Neuronal stem cell (in vitro differentiated cells): ENCODE measurements at regions not wholly inside any gene's neighbourhood (a gene's known extent, or its start where the extent isn't known, plus 50 kb on each side); places are given as distances from the start of the nearest gene placed in this dataset.

ENCODE experiments used
- DNase-seq: peaks from one replicate; pipeline ENCODE4 v3.0.0-alpha.2; 2013; ENCODE audit warnings: low spot score
- H2AFZ ChIP-seq: one replicate; pipeline ENCODE4 v1.6.1; 2013; ENCODE audit warnings: mild to moderate bottlenecking, low read length, inconsistent platforms
- H2AK5ac ChIP-seq: 2 replicates; pipeline ENCODE4 v1.6.1; 2013; ENCODE audit warnings: low read depth, mild to moderate bottlenecking, inconsistent platforms, low read length, moderate library complexity, mixed read lengths
- H2BK120ac ChIP-seq: 2 replicates; pipeline ENCODE4 v1.6.1; 2013; ENCODE audit warnings: low read depth, mild to moderate bottlenecking, inconsistent platforms, low read length, moderate library complexity, mixed read lengths
- H2BK12ac ChIP-seq: one replicate; pipeline ENCODE4 v1.6.1; 2013; ENCODE audit warnings: low read length, inconsistent platforms
- H2BK15ac ChIP-seq: 2 replicates; pipeline ENCODE4 v1.6.1; 2013; ENCODE audit warnings: mild to moderate bottlenecking, low read length, inconsistent platforms, mixed read lengths
- H2BK5ac ChIP-seq: one replicate; pipeline ENCODE4 v1.6.1; 2013; ENCODE audit warnings: inconsistent platforms, mild to moderate bottlenecking, low read length, moderate library complexity
- H3K14ac ChIP-seq: one replicate; pipeline ENCODE4 v1.6.1; 2013; ENCODE audit warnings: low read length, inconsistent platforms
- H3K18ac ChIP-seq: 2 replicates; pipeline ENCODE4 v1.6.1; 2013; ENCODE audit warnings: low read length, inconsistent platforms
- H3K23ac ChIP-seq: 2 replicates; pipeline ENCODE4 v1.6.1; 2013; ENCODE audit warnings: low read depth, mild to moderate bottlenecking, mixed read lengths, low read length, inconsistent platforms; ENCODE audit not compliant: poor library complexity
- H3K27ac ChIP-seq: replicated peaks from 3 replicates; pipeline ENCODE4 v1.5.1; 2013; ENCODE audit warnings: low read length, inconsistent platforms
- H3K27me3 ChIP-seq, 3 experiments: 2 replicates each; pipeline ENCODE4 v1.6.1; 2013; ENCODE audit warnings: low read length in 3 of 3, mild to moderate bottlenecking in 2 of 3, inconsistent platforms in 1 of 3, low read depth in 1 of 3, mixed read lengths in 1 of 3, moderate library complexity in 1 of 3; ENCODE audit not compliant: control insufficient read depth in 3 of 3, insufficient read depth in 3 of 3
- H3K36me3 ChIP-seq, 2 donors: replicated peaks in 1 of 2; 2 replicates each; pipeline ENCODE4 v1.6.1; 2013; ENCODE audit warnings: low read length in 2 of 2; ENCODE audit not compliant: control insufficient read depth in 2 of 2, insufficient read depth in 2 of 2
- H3K4ac ChIP-seq: 2 replicates; pipeline ENCODE4 v1.6.1; 2013; ENCODE audit warnings: inconsistent platforms, mild to moderate bottlenecking, low read length, moderate library complexity
- H3K4me1 ChIP-seq, 2 donors: 1 replicate in 1 of 2; 2 replicates in 1 of 2; pipeline ENCODE4 v1.6.1; 2013; ENCODE audit warnings: low read length in 2 of 2, low read depth in 1 of 2; ENCODE audit not compliant: control insufficient read depth in 2 of 2, insufficient read depth in 1 of 2
- H3K4me2 ChIP-seq: one replicate; pipeline ENCODE4 v1.6.1; 2013; ENCODE audit warnings: mild to moderate bottlenecking, low read length, inconsistent platforms; ENCODE audit not compliant: insufficient read depth, poor library complexity, severe bottlenecking
- H3K4me3 ChIP-seq, 2 donors: 2 replicates each; pipeline ENCODE4 v1.5.1; 2013; ENCODE audit warnings: low read length in 2 of 2, mild to moderate bottlenecking in 2 of 2, inconsistent platforms in 1 of 2, moderate library complexity in 1 of 2
- H3K79me1 ChIP-seq: one replicate; pipeline ENCODE4 v1.6.1; 2013; ENCODE audit warnings: low read depth, mild to moderate bottlenecking, inconsistent platforms, low read length, moderate library complexity
- H3K9ac ChIP-seq: one replicate; pipeline ENCODE4 v1.6.1; 2013; ENCODE audit warnings: mild to moderate bottlenecking, low read depth, low read length, inconsistent platforms; ENCODE audit not compliant: poor library complexity
- H3K9me3 ChIP-seq, 2 donors: replicated peaks in 1 of 2; 2 replicates each; pipeline versions ENCODE3 to v1.6.1; 2013; ENCODE audit warnings: low read length in 2 of 2, mild to moderate bottlenecking in 2 of 2, inconsistent platforms in 1 of 2, low read depth in 1 of 2, mixed read lengths in 1 of 2, moderate library complexity in 1 of 2; ENCODE audit not compliant: control insufficient read depth in 2 of 2, insufficient read depth in 1 of 2
- H4K8ac ChIP-seq: one replicate; pipeline ENCODE4 v1.6.1; 2013; ENCODE audit warnings: low read depth, mild to moderate bottlenecking, inconsistent platforms, low read length, moderate library complexity
- H4K91ac ChIP-seq: one replicate; pipeline ENCODE4 v1.6.1; 2013; ENCODE audit warnings: low read length, low read depth, mild to moderate bottlenecking, inconsistent platforms; ENCODE audit not compliant: poor library complexity
- WGBS, 2 donors: extraction: QIAGEN DNeasy Blood & Tissue Kit; methylation state at CpG; one replicate each; pipeline ENCODE4 v1.1.7; 2013; ENCODE audit warnings: missing lambda C conversion rate in 2 of 2, mixed read lengths in 1 of 2; ENCODE audit not compliant: insufficient read length in 2 of 2, insufficient replicate concordance in 1 of 2; ENCODE audit errors: extremely low coverage in 2 of 2; 5-methylcytosine and 5-hydroxymethylcytosine counted together

- Histone ChIP-seq H3K18ac (no peak overlapping the region), H3K9ac (no peak overlapping the region), H3K14ac (no peak overlapping the region), H3K23ac (no peak overlapping the region), H2AK5ac (no peak overlapping the region), H4K8ac (no peak overlapping the region), H4K91ac (no peak overlapping the region), H2BK15ac (no peak overlapping the region), H2BK120ac (no peak overlapping the region), H2BK12ac (no peak overlapping the region), H3K79me1 (no peaks in the 10 kb centered on the region), H3K4me3 (no peak overlapping the region), H2AFZ (no peak overlapping the region), H3K36me3 (peaks cover 0 to 4% of the 10 kb centered on the region in 2 donors), H3K4me2 (no peak overlapping the region), H3K27me3 (no peaks in the 10 kb centered on the region), H3K4ac (no peak overlapping the region), H3K4me1 (no peaks in the 10 kb centered on the region), H2BK5ac (no peak overlapping the region), H3K9me3 (peaks cover 0 to 5% of the 10 kb centered on the region in 2 donors), H3K27ac (no peak overlapping the region)
- WGBS, 2 donors = no CpG with 5 or more reads among the region's 2 CpGs
- DNase-seq = no peak
Observed at GRCh38 chr12:13571035-13571434, 374.5 kb downstream of the EMP1 start.

DNA sequence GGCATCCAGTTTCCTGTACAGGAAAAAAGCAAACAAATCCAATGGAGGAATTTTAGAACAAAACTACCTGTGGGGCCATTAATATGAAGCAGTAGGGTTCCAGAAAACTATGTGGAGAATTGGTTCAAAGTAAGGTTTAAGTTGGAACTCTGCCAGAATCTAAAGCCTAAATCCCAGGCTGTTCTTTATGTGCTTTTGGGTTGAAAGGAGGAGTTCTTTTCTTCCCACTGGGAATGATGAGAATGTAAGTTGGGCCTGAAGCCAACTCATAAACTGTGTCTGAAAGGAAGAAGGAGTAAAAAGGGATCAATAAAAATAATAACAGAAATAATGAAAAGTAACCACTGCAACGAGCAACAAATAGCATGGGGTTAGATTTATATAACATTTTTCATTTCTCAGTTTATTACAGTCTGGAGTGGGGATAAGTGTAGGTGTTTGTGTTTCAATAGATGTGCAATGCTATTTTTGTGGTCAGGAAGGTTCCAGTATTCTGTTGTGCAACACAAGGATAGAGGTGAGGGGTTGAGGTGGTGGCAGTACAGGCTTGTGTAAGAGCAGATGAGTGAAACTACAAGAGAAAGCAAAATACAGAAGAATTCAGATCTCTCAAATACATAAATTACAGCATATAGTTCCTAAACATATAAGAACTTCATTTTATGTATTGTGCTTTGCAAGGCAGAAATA is 373.6 kb downstream of the EMP1 start:
- Histone ChIP-seq H3K36me3 (peaks cover 0 to 9% of the 10 kb centered on the region in 2 donors), H3K4me1 (no peaks in the 10 kb centered on the region), H3K4ac (no peak overlapping the region), H3K18ac (no peak overlapping the region), H3K4me2 (no peak overlapping the region), H3K27me3 (no peaks in the 10 kb centered on the region), H3K27ac (no peak overlapping the region), H3K9ac (no peak overlapping the region), H3K4me3 (no peak overlapping the region), H2AK5ac (no peak overlapping the region), H3K23ac (no peak overlapping the region), H4K91ac (no peak overlapping the region), H2BK120ac (no peak overlapping the region), H3K14ac (no peak overlapping the region), H2BK5ac (no peak overlapping the region), H3K79me1 (no peaks in the 10 kb centered on the region), H3K9me3 (peaks cover 0 to 5% of the 10 kb centered on the region in 2 donors), H4K8ac (no peak overlapping the region), H2AFZ (no peak overlapping the region), H2BK15ac (no peak overlapping the region), H2BK12ac (no peak overlapping the region)
- no peak for DNase-seq
- no CpG with 5 or more reads among the region's 1 CpG for WGBS, 2 donors

DNA sequence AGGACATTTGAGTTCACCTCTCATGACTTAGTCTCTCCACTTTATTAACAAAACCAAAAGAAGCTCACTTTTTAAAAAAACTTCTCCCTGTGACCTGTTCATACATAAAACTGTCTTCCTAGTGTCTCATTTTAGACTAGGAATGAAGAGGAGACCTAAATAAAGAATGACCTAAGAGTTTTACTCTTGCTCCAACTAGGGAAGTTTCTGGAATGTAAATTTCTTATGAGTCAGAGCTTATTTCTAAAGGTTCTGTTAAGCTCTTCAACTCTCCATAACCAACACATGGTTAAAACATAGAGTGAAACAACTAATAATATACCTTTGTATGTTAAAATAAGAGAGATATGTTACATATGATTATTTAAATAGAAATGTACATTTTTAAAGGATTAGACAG is 369.8 kb downstream of the EMP1 start:
- Histone ChIP-seq H3K27me3 (no peaks in the 10 kb centered on the region), H2BK120ac (no peak overlapping the region), H3K9ac (no peak overlapping the region), H2BK5ac (no peak overlapping the region), H3K36me3 (peaks cover 0 to 39% of the 10 kb centered on the region in 2 donors), H4K8ac (no peak overlapping the region), H3K23ac (no peak overlapping the region), H2BK15ac (no peak overlapping the region), H2AFZ (no peak overlapping the region), H3K9me3 (peaks cover 0 to 8% of the 10 kb centered on the region in 2 donors), H3K14ac (no peak overlapping the region), H3K4me1 (no peaks in the 10 kb centered on the region), H2AK5ac (no peak overlapping the region), H3K4me2 (no peak overlapping the region), H3K18ac (no peak overlapping the region), H3K4me3 (no peak overlapping the region), H2BK12ac (no peak overlapping the region), H3K79me1 (no peaks in the 10 kb centered on the region), H3K4ac (no peak overlapping the region), H4K91ac (no peak overlapping the region), H3K27ac (no peak overlapping the region)
- DNase-seq = no peak

DNA sequence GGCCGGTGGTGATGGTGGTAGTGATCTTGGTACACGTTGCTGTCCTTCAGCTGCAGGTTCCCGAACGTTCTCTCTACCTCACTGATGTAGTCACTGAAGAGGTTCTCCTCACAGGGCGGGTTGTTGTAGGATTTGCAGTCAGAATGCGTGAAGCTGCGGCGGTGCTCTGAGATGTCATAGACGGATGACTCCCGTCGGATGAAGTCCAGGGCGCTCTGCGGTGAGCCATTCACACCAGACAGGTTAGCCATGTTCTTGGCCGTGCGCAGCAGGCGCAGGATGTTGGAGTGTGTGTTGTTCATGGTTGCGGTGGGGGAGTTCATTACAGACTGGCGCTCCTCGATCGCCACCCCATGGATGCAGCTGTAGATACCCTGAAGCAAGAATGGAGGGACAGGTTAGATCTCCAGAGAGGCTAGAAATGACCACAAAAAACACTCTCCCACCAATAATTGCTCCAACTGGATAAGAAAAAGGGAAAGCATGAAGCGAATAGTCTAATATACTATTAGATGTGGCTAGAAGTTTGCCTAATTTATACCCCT is 367.8 kb downstream of the EMP1 start:
- Histone ChIP-seq H4K91ac (no peak overlapping the region), H3K4me3 (no peak overlapping the region), H3K23ac (no peak overlapping the region), H2BK12ac (no peak overlapping the region), H3K27me3 (no peaks in the 10 kb centered on the region), H3K9me3 (peaks cover 0 to 8% of the 10 kb centered on the region in 2 donors), H2BK5ac (no peak overlapping the region), H2AFZ (no peak overlapping the region), H3K18ac (no peak overlapping the region), H3K14ac (no peak overlapping the region), H3K36me3 (peaks cover 0 to 39% of the 10 kb centered on the region in 2 donors), H2BK120ac (no peak overlapping the region), H3K79me1 (no peaks in the 10 kb centered on the region), H4K8ac (no peak overlapping the region), H3K9ac (no peak overlapping the region), H3K4me2 (no peak overlapping the region), H3K4ac (no peak overlapping the region), H2BK15ac (no peak overlapping the region), H3K4me1 (peaks cover 0 to 1% of the 10 kb centered on the region in 2 donors), H3K27ac (no peak overlapping the region), H2AK5ac (peak overlapping the region; percentile 3)
- no CpG with 5 or more reads among the region's 21 CpGs for WGBS, 2 donors
- no peak for DNase-seq
